ENCODE measurements at regions not wholly inside any gene's neighbourhood (a gene's known extent, or its start where the extent isn't known, plus 50 kb on each side); places are given as distances from the start of the nearest gene placed in this dataset.

GRCh38 chr1:10903421-10903820 is 107.0 kb upstream of the CASZ1 start:
- H3K4me1 ChIP-seq (ENCODE audit: control insufficient read depth, extremely low read depth, insufficient read depth, low read length): no peaks in the 10 kb centered on the region
- H2AFZ ChIP-seq (ENCODE audit: low read depth, low read length): no peak overlapping the region
- H3K79me2 ChIP-seq (ENCODE audit: control insufficient read depth, insufficient read depth, low read length): no peaks in the 10 kb centered on the region
- H3K36me3 ChIP-seq (ENCODE audit: control insufficient read depth in 2 of 2, extremely low read depth in 1 of 2, insufficient read depth in 2 of 2, low read length in 2 of 2): no peaks in the 10 kb centered on the region
- DNase-seq (ENCODE audit: low read depth, low spot score) (no peak), FAIRE-seq (no peak)
- H3K4me2 ChIP-seq (ENCODE audit: insufficient read depth, low read length): no peak overlapping the region
- no TSS peak for BruUV-seq (replicated peaks)
- no peaks in the 10 kb centered on the region for H3K9me1 ChIP-seq (replicated peaks; ENCODE audit: control insufficient read depth, extremely low read depth, insufficient read depth, low read length)
- intact Hi-C loops (cut with micrococcal nuclease): no loop called here
- dilution Hi-C loops (cut with MboI; ENCODE audit: extremely low pct_ligation_motif_present, low sequenced_read_pairs): no loop called here
- ChIA-PET POLR2A (no interaction called here), CTCF (no interaction called here)
- H3K4me3 ChIP-seq (replicated peaks in 1 of 3; ENCODE audit: insufficient read depth in 1 of 3, low read depth in 1 of 3, low read length in 3 of 3): no peak overlapping the region
- H3K27ac ChIP-seq (ENCODE audit: insufficient read depth, low read depth, low read length): no peak overlapping the region
- H3K9ac ChIP-seq (replicated peaks; ENCODE audit: extremely low read depth, insufficient read depth, low read length): no peak overlapping the region
- no peak for TF ChIP-seq MYC (IDR thresholded peaks at IDR 0.05; ENCODE audit: low read depth, low read length)
- no peak for TF ChIP-seq POLR2AphosphoS5 (IDR thresholded peaks at IDR 0.05; ENCODE audit: insufficient read depth, low read depth, low read length)
- TF ChIP-seq FOS (IDR thresholded peaks at IDR 0.05; ENCODE audit: borderline replicate concordance, insufficient read depth, low read length): no peak
- TF ChIP-seq JUN (IDR thresholded peaks at IDR 0.05; ENCODE audit: borderline replicate concordance, insufficient read depth, insufficient read length, low read depth): no peak
- no peak for TF ChIP-seq EZH2 (IDR thresholded peaks at IDR 0.05; ENCODE audit: borderline replicate concordance, low read depth, low read length, severe bottlenecking)
- TF ChIP-seq, protein P1, sequence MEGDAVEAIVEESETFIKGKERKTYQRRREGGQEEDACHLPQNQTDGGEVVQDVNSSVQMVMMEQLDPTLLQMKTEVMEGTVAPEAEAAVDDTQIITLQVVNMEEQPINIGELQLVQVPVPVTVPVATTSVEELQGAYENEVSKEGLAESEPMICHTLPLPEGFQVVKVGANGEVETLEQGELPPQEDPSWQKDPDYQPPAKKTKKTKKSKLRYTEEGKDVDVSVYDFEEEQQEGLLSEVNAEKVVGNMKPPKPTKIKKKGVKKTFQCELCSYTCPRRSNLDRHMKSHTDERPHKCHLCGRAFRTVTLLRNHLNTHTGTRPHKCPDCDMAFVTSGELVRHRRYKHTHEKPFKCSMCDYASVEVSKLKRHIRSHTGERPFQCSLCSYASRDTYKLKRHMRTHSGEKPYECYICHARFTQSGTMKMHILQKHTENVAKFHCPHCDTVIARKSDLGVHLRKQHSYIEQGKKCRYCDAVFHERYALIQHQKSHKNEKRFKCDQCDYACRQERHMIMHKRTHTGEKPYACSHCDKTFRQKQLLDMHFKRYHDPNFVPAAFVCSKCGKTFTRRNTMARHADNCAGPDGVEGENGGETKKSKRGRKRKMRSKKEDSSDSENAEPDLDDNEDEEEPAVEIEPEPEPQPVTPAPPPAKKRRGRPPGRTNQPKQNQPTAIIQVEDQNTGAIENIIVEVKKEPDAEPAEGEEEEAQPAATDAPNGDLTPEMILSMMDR (IDR thresholded peaks at IDR 0.05; ENCODE audit: extremely low read depth in 1 of 2, insufficient read depth in 1 of 2, low read depth in 1 of 2, low read length in 2 of 2): no peak
- TF ChIP-seq MAX (IDR thresholded peaks at IDR 0.05; ENCODE audit: insufficient read depth, insufficient read length): no peak
- no peak for TF ChIP-seq POLR2A (IDR thresholded peaks at IDR 0.05; ENCODE audit: low read depth, low read length)
- TF ChIP-seq GATA2 (IDR thresholded peaks at IDR 0.05; ENCODE audit: insufficient read depth, insufficient read length, low read depth, low read length): no peak
- no peaks in the 10 kb centered on the region for H4K20me1 ChIP-seq (replicated peaks; ENCODE audit: control insufficient read depth, extremely low read depth, insufficient read depth, low read length)
- H3K9me3 ChIP-seq (replicated peaks; ENCODE audit: control insufficient read depth, insufficient read depth, low read length): no peaks in the 10 kb centered on the region
- H3K27me3 ChIP-seq (ENCODE audit: control insufficient read depth in 2 of 2, insufficient read depth in 2 of 2, low read length in 2 of 2): peaks cover 0 to 2% of the 10 kb centered on the region in 2 experiments
